DND-41 (cell line): ENCODE measurements at regions not wholly inside any gene's neighbourhood (a gene's known extent, or its start where the extent isn't known, plus 50 kb on each side); places are given as distances from the start of the nearest gene placed in this dataset.

ENCODE experiments used
- ATAC-seq: fragments of 200-7000 bp; cut with Tn5 transposase; 3 replicates; pipeline ENCODE4 v1.9.1; 2021; ENCODE audit warnings: low read depth; ENCODE audit not compliant: insufficient read depth
- DNase-seq: peaks from one replicate; pipeline ENCODE4 v3.0.0-alpha.2; 2020
- H2AFZ ChIP-seq: 2 replicates; pipeline ENCODE4 v1.6.0; 2012; ENCODE audit warnings: low read depth, low read length
- H3K27ac ChIP-seq: 2 replicates; pipeline ENCODE4 v1.5.1; 2012; ENCODE audit warnings: low read length, inconsistent platforms
- H3K27me3 ChIP-seq: fragments of 200-600 bp; sonication (generic); 2 replicates; pipeline ENCODE4 v1.6.0; 2012; ENCODE audit warnings: low read length, mild to moderate bottlenecking, inconsistent platforms; ENCODE audit not compliant: insufficient read depth, poor library complexity
- H3K36me3 ChIP-seq: 2 replicates; pipeline ENCODE4 v1.5.1; 2012; ENCODE audit warnings: low read length, inconsistent platforms; ENCODE audit not compliant: insufficient read depth
- H3K4me1 ChIP-seq: 2 replicates; pipeline ENCODE4 v1.5.1; 2012; ENCODE audit warnings: mild to moderate bottlenecking, low read length; ENCODE audit not compliant: insufficient read depth
- H3K4me2 ChIP-seq: 2 replicates; pipeline ENCODE4 v1.6.0; 2012; ENCODE audit warnings: mild to moderate bottlenecking, moderate library complexity, low read length, inconsistent platforms; ENCODE audit not compliant: insufficient read depth
- H3K4me3 ChIP-seq, 2 experiments: fragments of 200-600 bp in 1 of 2; shearing (Covaris generic) in 1 of 2; 2 replicates each; pipeline ENCODE4 v1.5.1; 2012 to 2016; ENCODE audit warnings: inconsistent platforms in 2 of 2, low read length in 2 of 2, mild to moderate bottlenecking in 2 of 2, low read depth in 1 of 2, moderate library complexity in 1 of 2
- H3K79me2 ChIP-seq: 2 replicates; pipeline ENCODE4 v1.6.0; 2012; ENCODE audit warnings: low read length, inconsistent platforms; ENCODE audit not compliant: insufficient read depth
- H3K9ac ChIP-seq: 2 replicates; pipeline ENCODE4 v1.6.0; 2012; ENCODE audit warnings: low read depth, mild to moderate bottlenecking, inconsistent platforms, low read length, moderate library complexity
- H3K9me3 ChIP-seq: 2 replicates; pipeline ENCODE4 v1.5.1; 2012; ENCODE audit warnings: low read length, moderate library complexity, mild to moderate bottlenecking, inconsistent platforms; ENCODE audit not compliant: insufficient read depth, severe bottlenecking
- H4K20me1 ChIP-seq: 2 replicates; pipeline ENCODE4 v1.6.0; 2012; ENCODE audit warnings: low read length; ENCODE audit not compliant: insufficient read depth
- EZH2 ChIP-seq: IDR thresholded peaks from 3 replicates; pipeline ENCODE4 v1.6.1; 2012; ENCODE audit warnings: borderline replicate concordance, low read depth, mild to moderate bottlenecking, moderate library complexity, low read length, inconsistent platforms; ENCODE audit not compliant: severe bottlenecking
- TF ChIP-seq, protein P1 (sequence below): IDR thresholded peaks from 2 replicates; pipeline ENCODE4 v1.5.1; 2012; ENCODE audit warnings: borderline replicate concordance, low read length, moderate library complexity, mild to moderate bottlenecking; ENCODE audit not compliant: poor library complexity, severe bottlenecking; ENCODE audit errors: extremely low read depth

DNA sequence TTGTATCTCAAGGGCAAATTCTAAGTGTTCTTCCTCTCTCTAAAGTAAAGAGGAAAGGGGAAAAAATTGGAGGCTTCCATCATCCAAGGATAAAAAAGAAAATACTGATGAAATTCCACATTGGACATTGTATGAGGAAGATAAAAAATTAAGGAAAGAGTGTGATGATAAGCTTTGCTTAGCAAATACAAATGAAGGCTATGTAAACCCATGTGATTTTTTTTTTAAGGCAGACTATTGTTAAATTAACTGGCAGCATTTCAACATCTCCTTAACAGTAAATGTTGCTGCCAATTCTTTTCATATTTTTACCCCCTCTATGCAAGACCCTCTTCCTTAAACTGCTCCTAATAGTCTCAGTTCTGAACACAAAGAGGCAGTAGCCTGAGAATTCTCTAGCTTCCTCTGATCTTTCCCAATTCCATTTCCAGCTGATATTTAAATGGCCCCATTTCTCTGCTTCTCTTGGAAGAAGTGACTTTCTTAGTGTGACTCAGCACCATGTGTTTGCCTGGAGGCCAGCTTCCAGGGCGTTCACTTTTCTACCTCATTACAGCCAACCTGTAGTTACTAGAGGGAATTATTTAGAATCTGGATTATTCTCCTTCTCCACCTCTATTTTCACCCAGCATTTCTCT lies 159.7 kb downstream of the TLE1 start:
- Histone ChIP-seq H3K27ac (no peak overlapping the region), H3K79me2 (no peaks in the 10 kb centered on the region), H3K9ac (no peak overlapping the region), H3K9me3 (no peaks in the 10 kb centered on the region), H3K27me3 (no peaks in the 10 kb centered on the region), H3K36me3 (no peaks in the 10 kb centered on the region), H3K4me2 (no peak overlapping the region), H3K4me1 (no peaks in the 10 kb centered on the region), H2AFZ (no peak overlapping the region), H3K4me3 (no peak overlapping the region), H4K20me1 (no peaks in the 10 kb centered on the region)
- no peak for TF ChIP-seq EZH2
- TF ChIP-seq, protein P1, sequence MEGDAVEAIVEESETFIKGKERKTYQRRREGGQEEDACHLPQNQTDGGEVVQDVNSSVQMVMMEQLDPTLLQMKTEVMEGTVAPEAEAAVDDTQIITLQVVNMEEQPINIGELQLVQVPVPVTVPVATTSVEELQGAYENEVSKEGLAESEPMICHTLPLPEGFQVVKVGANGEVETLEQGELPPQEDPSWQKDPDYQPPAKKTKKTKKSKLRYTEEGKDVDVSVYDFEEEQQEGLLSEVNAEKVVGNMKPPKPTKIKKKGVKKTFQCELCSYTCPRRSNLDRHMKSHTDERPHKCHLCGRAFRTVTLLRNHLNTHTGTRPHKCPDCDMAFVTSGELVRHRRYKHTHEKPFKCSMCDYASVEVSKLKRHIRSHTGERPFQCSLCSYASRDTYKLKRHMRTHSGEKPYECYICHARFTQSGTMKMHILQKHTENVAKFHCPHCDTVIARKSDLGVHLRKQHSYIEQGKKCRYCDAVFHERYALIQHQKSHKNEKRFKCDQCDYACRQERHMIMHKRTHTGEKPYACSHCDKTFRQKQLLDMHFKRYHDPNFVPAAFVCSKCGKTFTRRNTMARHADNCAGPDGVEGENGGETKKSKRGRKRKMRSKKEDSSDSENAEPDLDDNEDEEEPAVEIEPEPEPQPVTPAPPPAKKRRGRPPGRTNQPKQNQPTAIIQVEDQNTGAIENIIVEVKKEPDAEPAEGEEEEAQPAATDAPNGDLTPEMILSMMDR, result no peak
- DNase-seq, result no peak
- no peak for ATAC-seq

GRCh38 chr9:81526587-81526986 lies 162.8 kb downstream of the TLE1 start:
- Histone ChIP-seq H3K9me3 (no peaks in the 10 kb centered on the region), H3K27ac (no peak overlapping the region), H3K4me2 (no peak overlapping the region), H3K27me3 (no peaks in the 10 kb centered on the region), H2AFZ (no peak overlapping the region), H3K4me1 (no peaks in the 10 kb centered on the region), H3K9ac (no peak overlapping the region), H3K36me3 (no peaks in the 10 kb centered on the region), H3K4me3 (no peak overlapping the region), H3K79me2 (no peaks in the 10 kb centered on the region), H4K20me1 (no peaks in the 10 kb centered on the region)
- DNase-seq (no peak), ATAC-seq (no peak)
- TF ChIP-seq EZH2, result no peak
- TF ChIP-seq, protein P1, result no peak

DNA sequence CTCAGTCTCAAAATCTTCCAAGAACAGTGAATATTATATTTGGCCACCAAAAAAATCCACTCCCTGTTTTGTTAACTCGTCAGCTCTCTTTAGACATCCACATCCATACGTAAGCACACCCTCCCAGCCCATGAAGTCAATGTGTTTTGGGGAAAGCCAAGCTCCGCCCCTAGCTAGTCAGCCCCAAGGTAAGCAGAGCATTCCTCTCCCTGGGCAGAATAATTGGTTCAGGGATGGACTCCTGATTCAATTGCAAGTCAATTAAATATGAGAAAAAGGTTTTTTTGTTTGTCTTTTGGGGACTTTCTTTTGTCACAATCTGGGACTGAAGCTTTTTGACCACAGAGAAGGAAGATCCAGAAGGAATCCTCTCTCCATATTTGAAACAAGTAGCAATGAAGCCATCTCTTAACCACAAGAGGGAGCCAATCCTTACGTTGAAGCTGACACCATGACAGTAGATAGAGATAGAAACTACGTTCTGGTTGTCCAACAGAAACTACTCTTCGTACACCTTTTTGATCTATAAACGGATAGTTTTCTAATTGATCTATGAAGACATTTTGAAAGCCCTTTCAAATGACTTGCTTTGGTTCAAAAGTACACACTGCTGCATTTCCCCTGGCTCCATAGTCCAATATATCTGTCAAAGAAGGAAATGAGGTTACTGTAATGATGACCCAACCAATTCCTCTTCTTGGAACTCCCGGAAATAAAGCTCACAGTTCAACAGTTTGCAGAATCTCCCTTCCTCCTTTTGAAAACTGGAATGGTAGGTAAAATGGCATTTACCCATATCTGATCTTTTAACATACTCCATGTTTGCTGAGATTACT lies 166.4 kb downstream of the TLE1 start:
- Histone ChIP-seq H3K9me3 (no peaks in the 10 kb centered on the region), H2AFZ (no peak overlapping the region), H3K27ac (no peak overlapping the region), H4K20me1 (no peaks in the 10 kb centered on the region), H3K27me3 (no peaks in the 10 kb centered on the region), H3K4me1 (no peaks in the 10 kb centered on the region), H3K9ac (no peak overlapping the region), H3K4me2 (no peak overlapping the region), H3K4me3 (no peak overlapping the region), H3K36me3 (no peaks in the 10 kb centered on the region), H3K79me2 (no peaks in the 10 kb centered on the region)
- DNase-seq, result no peak
- TF ChIP-seq, protein P1, result peak; percentile 51
- TF ChIP-seq EZH2, result no peak
- ATAC-seq, result no peak
